GM23248 (cell line): ENCODE measurements at regions not wholly inside any gene's neighbourhood (a gene's known extent, or its start where the extent isn't known, plus 50 kb on each side); places are given as distances from the start of the nearest gene placed in this dataset.

Source experiments
- DNase-seq: peaks from one replicate; pipeline ENCODE4 v3.0.0-alpha.2; 2015
- H2AFZ ChIP-seq: fragments of 200-600 bp; sonication (generic); 2 replicates; pipeline ENCODE4 v1.6.1; 2016; ENCODE audit warnings: antibody characterized with exemption
- H3F3A ChIP-seq: fragments of 200-600 bp; sonication (generic); 2 replicates; pipeline ENCODE4 v1.6.1; 2016; ENCODE audit warnings: mild to moderate bottlenecking, antibody characterized with exemption, mixed run types; ENCODE audit not compliant: insufficient read depth
- H3K27ac ChIP-seq: fragments of 200-600 bp; sonication (generic); 2 replicates; pipeline ENCODE4 v1.5.1; 2016; ENCODE audit warnings: mild to moderate bottlenecking
- H3K27me3 ChIP-seq: fragments of 200-600 bp; sonication (generic); replicated peaks from 2 replicates; pipeline ENCODE4 v1.6.1; 2016; ENCODE audit warnings: mild to moderate bottlenecking; ENCODE audit not compliant: insufficient read depth
- H3K36me3 ChIP-seq: fragments of 200-600 bp; sonication (generic); 2 replicates; pipeline ENCODE4 v1.6.1; 2016; ENCODE audit warnings: low read depth, mild to moderate bottlenecking
- H3K4me1 ChIP-seq: fragments of 200-600 bp; sonication (generic); 2 replicates; pipeline ENCODE4 v1.6.1; 2016; ENCODE audit warnings: mild to moderate bottlenecking; ENCODE audit not compliant: insufficient read depth
- H3K4me2 ChIP-seq: fragments of 200-600 bp; sonication (generic); one replicate; pipeline ENCODE4 v1.6.1; 2016; ENCODE audit warnings: mild to moderate bottlenecking; ENCODE audit not compliant: unreplicated experiment
- H3K4me3 ChIP-seq: fragments of 200-600 bp; sonication (generic); 2 replicates; pipeline ENCODE4 v1.5.1; 2016; ENCODE audit warnings: mild to moderate bottlenecking
- H3K79me2 ChIP-seq: fragments of 200-600 bp; sonication (generic); 2 replicates; pipeline ENCODE4 v1.6.1; 2016; ENCODE audit warnings: mild to moderate bottlenecking; ENCODE audit not compliant: insufficient read depth
- H3K9ac ChIP-seq: fragments of 200-600 bp; sonication (generic); 2 replicates; pipeline ENCODE4 v1.6.1; 2016; ENCODE audit warnings: mild to moderate bottlenecking
- H3K9me2 ChIP-seq: fragments of 200-600 bp; sonication (generic); 2 replicates; pipeline ENCODE4 v1.6.1; 2016; ENCODE audit warnings: mixed run types, mild to moderate bottlenecking, moderate library complexity; ENCODE audit not compliant: insufficient read depth
- H3K9me3 ChIP-seq: fragments of 200-600 bp; sonication (generic); one replicate; pipeline ENCODE4 v1.6.1; 2017; ENCODE audit warnings: low read depth
- H4K20me1 ChIP-seq: fragments of 200-600 bp; sonication (generic); 2 replicates; pipeline ENCODE4 v1.6.0; 2016; ENCODE audit not compliant: insufficient read depth
- EZH2 ChIP-seq: fragments of 200-600 bp; sonication (generic); IDR thresholded peaks from 2 replicates; pipeline ENCODE4 v1.6.1; 2018; ENCODE audit warnings: antibody characterized with exemption, mild to moderate bottlenecking; ENCODE audit not compliant: insufficient read depth, poor library complexity, severe bottlenecking
- EZH2phosphoT487 ChIP-seq: fragments of 200-600 bp; sonication (generic); IDR thresholded peaks from 2 replicates; pipeline ENCODE4 v1.6.1; 2018; ENCODE audit warnings: antibody characterized with exemption, moderate library complexity, mild to moderate bottlenecking, low read depth; ENCODE audit not compliant: insufficient read depth
- WGBS, 2 experiments: methylation state at CpG; one replicate each; pipeline ENCODE4 v1.1.6; 2015 to 2017; ENCODE audit warnings: low lambda C conversion rate in 2 of 2, low coverage in 1 of 2; ENCODE audit errors: missing lambda C conversion rate in 2 of 2; 5-methylcytosine and 5-hydroxymethylcytosine counted together
- in situ Hi-C: fragments of 300-500 bp; cut with MboI; formaldehyde crosslinking; loops from 2 replicates; pipeline ENCODE4 v1.15.0; 2020

GRCh38 chr2:225171350-225171749 lies 129.1 kb upstream of the DOCK10 start:
- no peaks in the 10 kb centered on the region for H4K20me1 ChIP-seq
- H3K27me3 ChIP-seq, result no peaks in the 10 kb centered on the region
- H3K4me3 ChIP-seq, result no peak overlapping the region
- H3F3A ChIP-seq, result no peaks in the 10 kb centered on the region
- no peaks in the 10 kb centered on the region for H3K9me3 ChIP-seq
- no peak overlapping the region for H2AFZ ChIP-seq
- no peaks in the 10 kb centered on the region for H3K36me3 ChIP-seq
- H3K4me1 ChIP-seq, result no peaks in the 10 kb centered on the region
- 91 to 94% methylated on average over 6 of the region's 6 CpGs for WGBS, 2 experiments
- H3K79me2 ChIP-seq, result no peaks in the 10 kb centered on the region
- no peak overlapping the region for H3K27ac ChIP-seq
- no peak overlapping the region for H3K9ac ChIP-seq
- in situ Hi-C loops, result no loop called here
- no peak for DNase-seq
- TF ChIP-seq EZH2phosphoT487 (no peak), EZH2 (no peak)
- no peak overlapping the region for H3K4me2 ChIP-seq
- no peaks in the 10 kb centered on the region for H3K9me2 ChIP-seq

- Histone ChIP-seq H3K4me2 (no peak overlapping the region), H3K9ac (no peak overlapping the region), H3F3A (peaks cover 10% of the 10 kb centered on the region; the same call in 1 of the 2 replicates), H4K20me1 (no peaks in the 10 kb centered on the region), H3K27me3 (no peaks in the 10 kb centered on the region), H3K36me3 (no peaks in the 10 kb centered on the region), H3K4me1 (peaks cover 7% of the 10 kb centered on the region), H3K27ac (no peak overlapping the region), H3K4me3 (no peak overlapping the region), H3K9me3 (no peaks in the 10 kb centered on the region), H3K9me2 (0 out of 2 replicates have a peak, but pooled peaks cover 4% of the 10 kb centered on the region), H3K79me2 (no peaks in the 10 kb centered on the region), H2AFZ (no peak overlapping the region)
- in situ Hi-C loops, result no loop called here
- no peak for TF ChIP-seq EZH2phosphoT487
- no peak for TF ChIP-seq EZH2
- DNase-seq, result no peak
- WGBS, 2 experiments, result 92% methylated on average over 1 of the region's 1 CpG
These were observed 127.9 kb upstream of the DOCK10 start for GRCh38 chr2:225170162-225170561.

GRCh38 chr2:225169396-225169795 lies 127.1 kb upstream of the DOCK10 start:
- DNase-seq, result no peak
- no peaks in the 10 kb centered on the region for H3K9me3 ChIP-seq

GRCh38 chr2:225165052-225165451 lies 122.8 kb upstream of the DOCK10 start:
- Histone ChIP-seq H3K27ac (peak overlapping the region; percentile 46; the same call in 1 of the 2 replicates), H3K9ac (0 out of 2 replicates have a peak overlapping the region, but pooled peaks have one; percentile 12), H3K9me3 (no peaks in the 10 kb centered on the region), H3K27me3 (no peaks in the 10 kb centered on the region), H3K36me3 (no peaks in the 10 kb centered on the region), H3F3A (peaks cover 10% of the 10 kb centered on the region; the same call in 1 of the 2 replicates), H3K4me2 (peak overlapping the region; percentile 71), H3K9me2 (0 out of 2 replicates have a peak, but pooled peaks cover 4% of the 10 kb centered on the region), H3K4me1 (peaks cover 14% of the 10 kb centered on the region), H2AFZ (no peak overlapping the region), H3K79me2 (no peaks in the 10 kb centered on the region), H3K4me3 (peak overlapping the region; percentile 43), H4K20me1 (no peaks in the 10 kb centered on the region)
- in situ Hi-C loops, result no loop called here
- TF ChIP-seq EZH2, result no peak
- 0 out of 2 replicates have a peak, but pooled peaks have one; percentile 63 for TF ChIP-seq EZH2phosphoT487
- 0% methylated on average over 2 of the region's 2 CpGs for WGBS, 2 experiments
- DNase-seq, result peak; percentile 87

More at GRCh38 chr2:225169396-225169795, 127.1 kb upstream of the DOCK10 start:
- 69 to 77% methylated on average over 4 of the region's 4 CpGs for WGBS, 2 experiments
- in situ Hi-C loops, result no loop called here
- H4K20me1 ChIP-seq, result no peaks in the 10 kb centered on the region
- TF ChIP-seq EZH2phosphoT487, result no peak
- TF ChIP-seq EZH2, result no peak
- H3K9me2 ChIP-seq, result 0 out of 2 replicates have a peak, but pooled peaks cover 4% of the 10 kb centered on the region
- peaks cover 13% of the 10 kb centered on the region for H3K4me1 ChIP-seq
- no peaks in the 10 kb centered on the region for H3K36me3 ChIP-seq
- H3F3A ChIP-seq, result peaks cover 10% of the 10 kb centered on the region; the same call in 1 of the 2 replicates
- no peak overlapping the region for H3K9ac ChIP-seq
- H3K27me3 ChIP-seq, result no peaks in the 10 kb centered on the region
- H3K27ac ChIP-seq, result no peak overlapping the region
- H3K4me3 ChIP-seq, result no peak overlapping the region
- no peak overlapping the region for H2AFZ ChIP-seq
- no peak overlapping the region for H3K4me2 ChIP-seq
- H3K79me2 ChIP-seq, result no peaks in the 10 kb centered on the region
